Neuronal stem cell (in vitro differentiated cells): ENCODE measurements at regions not wholly inside any gene's neighbourhood (a gene's known extent, or its start where the extent isn't known, plus 50 kb on each side); places are given as distances from the start of the nearest gene placed in this dataset.

Experiments used
- DNase-seq: peaks from one replicate; pipeline ENCODE4 v3.0.0-alpha.2; 2013; ENCODE audit warnings: low spot score
- H2AFZ ChIP-seq: one replicate; pipeline ENCODE4 v1.6.1; 2013; ENCODE audit warnings: mild to moderate bottlenecking, low read length, inconsistent platforms
- H2AK5ac ChIP-seq: 2 replicates; pipeline ENCODE4 v1.6.1; 2013; ENCODE audit warnings: low read depth, mild to moderate bottlenecking, inconsistent platforms, low read length, moderate library complexity, mixed read lengths
- H2BK120ac ChIP-seq: 2 replicates; pipeline ENCODE4 v1.6.1; 2013; ENCODE audit warnings: low read depth, mild to moderate bottlenecking, inconsistent platforms, low read length, moderate library complexity, mixed read lengths
- H2BK12ac ChIP-seq: one replicate; pipeline ENCODE4 v1.6.1; 2013; ENCODE audit warnings: low read length, inconsistent platforms
- H2BK15ac ChIP-seq: 2 replicates; pipeline ENCODE4 v1.6.1; 2013; ENCODE audit warnings: mild to moderate bottlenecking, low read length, inconsistent platforms, mixed read lengths
- H2BK5ac ChIP-seq: one replicate; pipeline ENCODE4 v1.6.1; 2013; ENCODE audit warnings: inconsistent platforms, mild to moderate bottlenecking, low read length, moderate library complexity
- H3K14ac ChIP-seq: one replicate; pipeline ENCODE4 v1.6.1; 2013; ENCODE audit warnings: low read length, inconsistent platforms
- H3K18ac ChIP-seq: 2 replicates; pipeline ENCODE4 v1.6.1; 2013; ENCODE audit warnings: low read length, inconsistent platforms
- H3K23ac ChIP-seq: 2 replicates; pipeline ENCODE4 v1.6.1; 2013; ENCODE audit warnings: low read depth, mild to moderate bottlenecking, mixed read lengths, low read length, inconsistent platforms; ENCODE audit not compliant: poor library complexity
- H3K27ac ChIP-seq: replicated peaks from 3 replicates; pipeline ENCODE4 v1.5.1; 2013; ENCODE audit warnings: low read length, inconsistent platforms
- H3K27me3 ChIP-seq, 3 experiments: 2 replicates each; pipeline ENCODE4 v1.6.1; 2013; ENCODE audit warnings: low read length in 3 of 3, mild to moderate bottlenecking in 2 of 3, inconsistent platforms in 1 of 3, low read depth in 1 of 3, mixed read lengths in 1 of 3, moderate library complexity in 1 of 3; ENCODE audit not compliant: control insufficient read depth in 3 of 3, insufficient read depth in 3 of 3
- H3K36me3 ChIP-seq, 2 donors: replicated peaks in 1 of 2; 2 replicates each; pipeline ENCODE4 v1.6.1; 2013; ENCODE audit warnings: low read length in 2 of 2; ENCODE audit not compliant: control insufficient read depth in 2 of 2, insufficient read depth in 2 of 2
- H3K4ac ChIP-seq: 2 replicates; pipeline ENCODE4 v1.6.1; 2013; ENCODE audit warnings: inconsistent platforms, mild to moderate bottlenecking, low read length, moderate library complexity
- H3K4me1 ChIP-seq, 2 donors: 1 replicate in 1 of 2; 2 replicates in 1 of 2; pipeline ENCODE4 v1.6.1; 2013; ENCODE audit warnings: low read length in 2 of 2, low read depth in 1 of 2; ENCODE audit not compliant: control insufficient read depth in 2 of 2, insufficient read depth in 1 of 2
- H3K4me2 ChIP-seq: one replicate; pipeline ENCODE4 v1.6.1; 2013; ENCODE audit warnings: mild to moderate bottlenecking, low read length, inconsistent platforms; ENCODE audit not compliant: insufficient read depth, poor library complexity, severe bottlenecking
- H3K4me3 ChIP-seq, 2 donors: 2 replicates each; pipeline ENCODE4 v1.5.1; 2013; ENCODE audit warnings: low read length in 2 of 2, mild to moderate bottlenecking in 2 of 2, inconsistent platforms in 1 of 2, moderate library complexity in 1 of 2
- H3K79me1 ChIP-seq: one replicate; pipeline ENCODE4 v1.6.1; 2013; ENCODE audit warnings: low read depth, mild to moderate bottlenecking, inconsistent platforms, low read length, moderate library complexity
- H3K9ac ChIP-seq: one replicate; pipeline ENCODE4 v1.6.1; 2013; ENCODE audit warnings: mild to moderate bottlenecking, low read depth, low read length, inconsistent platforms; ENCODE audit not compliant: poor library complexity
- H3K9me3 ChIP-seq, 2 donors: replicated peaks in 1 of 2; 2 replicates each; pipeline versions ENCODE3 to v1.6.1; 2013; ENCODE audit warnings: low read length in 2 of 2, mild to moderate bottlenecking in 2 of 2, inconsistent platforms in 1 of 2, low read depth in 1 of 2, mixed read lengths in 1 of 2, moderate library complexity in 1 of 2; ENCODE audit not compliant: control insufficient read depth in 2 of 2, insufficient read depth in 1 of 2
- H4K8ac ChIP-seq: one replicate; pipeline ENCODE4 v1.6.1; 2013; ENCODE audit warnings: low read depth, mild to moderate bottlenecking, inconsistent platforms, low read length, moderate library complexity
- H4K91ac ChIP-seq: one replicate; pipeline ENCODE4 v1.6.1; 2013; ENCODE audit warnings: low read length, low read depth, mild to moderate bottlenecking, inconsistent platforms; ENCODE audit not compliant: poor library complexity
- WGBS, 2 donors: extraction: QIAGEN DNeasy Blood & Tissue Kit; methylation state at CpG; one replicate each; pipeline ENCODE4 v1.1.7; 2013; ENCODE audit warnings: missing lambda C conversion rate in 2 of 2, mixed read lengths in 1 of 2; ENCODE audit not compliant: insufficient read length in 2 of 2, insufficient replicate concordance in 1 of 2; ENCODE audit errors: extremely low coverage in 2 of 2; 5-methylcytosine and 5-hydroxymethylcytosine counted together

DNA sequence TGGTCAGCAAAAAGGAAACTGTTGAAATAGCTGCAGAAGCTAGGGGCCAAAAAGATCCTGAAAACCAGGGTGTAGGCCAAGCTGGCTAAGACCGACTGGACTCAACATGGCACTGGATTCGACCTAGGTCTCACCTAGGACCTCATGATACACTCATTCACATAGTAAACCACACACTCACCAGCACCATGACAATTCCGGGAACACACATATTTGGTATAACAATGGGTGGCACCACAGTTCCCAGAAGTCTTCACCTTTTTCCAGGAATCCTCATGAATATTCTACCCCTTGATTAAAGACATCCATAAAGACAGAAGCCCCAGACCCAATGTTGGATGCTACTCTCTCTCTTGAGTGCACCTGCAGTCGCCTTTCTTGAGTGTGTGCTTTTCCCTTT, 460.1 kb downstream of the TMEM114 start:
- no peak for DNase-seq
- Histone ChIP-seq H2AK5ac (no peak overlapping the region), H3K9ac (no peak overlapping the region), H2BK5ac (no peak overlapping the region), H3K4ac (no peak overlapping the region), H3K9me3 (peaks cover 0 to 2% of the 10 kb centered on the region in 2 donors), H4K91ac (no peak overlapping the region), H3K23ac (no peak overlapping the region), H3K18ac (no peak overlapping the region), H2BK15ac (no peak overlapping the region), H3K14ac (no peak overlapping the region), H2BK12ac (no peak overlapping the region), H3K4me1 (peaks cover 0 to 3% of the 10 kb centered on the region in 2 donors), H4K8ac (no peak overlapping the region), H3K4me3 (no peak overlapping the region), H3K27me3 (no peaks in the 10 kb centered on the region), H3K79me1 (no peaks in the 10 kb centered on the region), H3K36me3 (no peaks in the 10 kb centered on the region), H3K27ac (no peak overlapping the region), H2BK120ac (no peak overlapping the region), H3K4me2 (no peak overlapping the region), H2AFZ (no peak overlapping the region)
- no CpG with 5 or more reads among the region's 4 CpGs for WGBS, 2 donors

DNA sequence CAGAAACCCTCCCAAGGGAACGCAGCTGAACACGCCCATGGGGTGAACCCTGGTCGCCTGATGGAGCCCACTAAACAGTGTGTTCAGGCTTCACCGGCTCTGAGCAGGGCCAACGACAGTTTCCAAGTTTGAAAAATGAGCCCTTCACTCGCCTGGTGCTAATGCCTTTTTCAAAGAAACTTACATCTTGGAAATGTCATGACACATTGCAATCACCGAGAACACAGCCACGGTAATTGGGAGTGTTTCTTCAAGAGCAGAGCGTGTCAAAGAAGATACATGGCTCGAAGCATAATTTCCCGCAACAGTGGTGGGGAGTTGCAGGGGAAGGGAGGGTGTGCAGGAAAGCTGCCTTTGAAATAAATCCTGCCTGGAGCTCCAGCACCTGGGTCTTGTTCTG, 463.2 kb downstream of the TMEM114 start:
- no peak overlapping the region for H2BK5ac ChIP-seq
- no peaks in the 10 kb centered on the region for H3K27me3 ChIP-seq
- no peak overlapping the region for H4K91ac ChIP-seq
- no peak overlapping the region for H2BK12ac ChIP-seq
- H2AK5ac ChIP-seq = no peak overlapping the region
- no peak overlapping the region for H2AFZ ChIP-seq
- no peak overlapping the region for H3K27ac ChIP-seq
- H3K36me3 ChIP-seq = no peaks in the 10 kb centered on the region
- no peak for DNase-seq
- no peak overlapping the region for H2BK120ac ChIP-seq
- no peak overlapping the region for H3K23ac ChIP-seq
- no peak overlapping the region for H3K4me3 ChIP-seq
- no peak overlapping the region for H4K8ac ChIP-seq
- H2BK15ac ChIP-seq = no peak overlapping the region
- no peak overlapping the region for H3K9ac ChIP-seq
- H3K4ac ChIP-seq = no peak overlapping the region
- no peaks in the 10 kb centered on the region for H3K79me1 ChIP-seq
- peaks cover 0 to 2% of the 10 kb centered on the region in 2 donors for H3K9me3 ChIP-seq
- H3K14ac ChIP-seq = no peak overlapping the region
- peaks cover 0 to 3% of the 10 kb centered on the region in 2 donors for H3K4me1 ChIP-seq
- WGBS, 2 donors = no CpG with 5 or more reads among the region's 11 CpGs
- no peak overlapping the region for H3K18ac ChIP-seq
- H3K4me2 ChIP-seq = no peak overlapping the region

DNA sequence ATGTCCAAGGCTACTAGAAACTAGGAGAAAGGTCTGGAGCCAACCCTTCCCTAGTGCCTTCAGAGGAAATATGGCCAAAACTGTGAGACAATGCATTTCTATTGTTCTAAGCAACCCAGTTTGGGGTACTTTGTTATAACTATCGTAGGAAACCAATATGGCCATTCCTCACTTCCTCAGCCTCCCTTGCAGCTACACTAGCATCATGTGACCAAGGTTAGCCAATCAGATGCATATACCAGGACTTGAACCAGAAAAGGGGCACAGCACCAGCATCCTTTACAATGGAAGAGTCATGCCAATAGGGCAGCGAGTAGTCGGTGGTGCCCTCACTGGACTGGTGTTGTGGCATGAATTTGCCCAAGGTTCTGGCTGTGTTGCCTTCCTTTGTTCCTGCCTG, 464.0 kb downstream of the TMEM114 start:
- no peak overlapping the region for H2BK12ac ChIP-seq
- no peak overlapping the region for H3K9ac ChIP-seq
- H4K91ac ChIP-seq = no peak overlapping the region

DNA sequence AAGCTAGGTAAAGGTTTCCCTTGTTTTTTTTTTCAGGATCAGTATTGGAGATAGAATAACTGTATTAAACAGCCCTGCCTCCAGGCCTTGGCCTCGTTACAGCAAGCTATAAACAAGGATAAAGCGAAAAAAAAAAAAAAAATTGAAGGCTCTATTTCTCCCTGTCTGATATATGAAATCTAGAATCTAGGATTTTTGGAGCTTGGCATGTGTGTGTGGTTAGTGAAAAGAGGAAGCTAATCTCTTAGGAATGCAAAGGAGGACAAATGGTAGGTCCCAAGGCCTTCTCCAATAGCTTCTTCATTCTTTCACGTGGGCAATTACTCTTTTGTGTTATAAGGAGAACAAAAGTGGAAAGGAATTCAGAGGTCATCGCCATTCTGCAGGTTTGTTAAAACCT, 470.3 kb downstream of the TMEM114 start:
- H3K27me3 ChIP-seq = no peaks in the 10 kb centered on the region
- H3K79me1 ChIP-seq = no peaks in the 10 kb centered on the region
- no CpG with 5 or more reads among the region's 4 CpGs for WGBS, 2 donors
- H2BK12ac ChIP-seq = no peak overlapping the region
- H3K4me3 ChIP-seq = no peak overlapping the region
- no peak overlapping the region for H4K8ac ChIP-seq
- peak; percentile 21 for DNase-seq
- H3K23ac ChIP-seq = no peak overlapping the region
- no peak overlapping the region for H2AK5ac ChIP-seq
- H4K91ac ChIP-seq = no peak overlapping the region
- no peak overlapping the region for H3K9ac ChIP-seq
- H3K14ac ChIP-seq = no peak overlapping the region
- no peaks in the 10 kb centered on the region for H3K9me3 ChIP-seq
- H3K4me2 ChIP-seq = no peak overlapping the region
- H3K18ac ChIP-seq = no peak overlapping the region
- no peak overlapping the region for H2BK5ac ChIP-seq
- H3K4me1 ChIP-seq = no peaks in the 10 kb centered on the region
- H3K27ac ChIP-seq = peak overlapping the region; percentile 55
- no peak overlapping the region for H2AFZ ChIP-seq
- H3K4ac ChIP-seq = no peak overlapping the region
- H2BK15ac ChIP-seq = no peak overlapping the region
- no peak overlapping the region for H2BK120ac ChIP-seq
- H3K36me3 ChIP-seq = no peaks in the 10 kb centered on the region

More for the DNA sequence above, 464.0 kb downstream of the TMEM114 start:
- Histone ChIP-seq H2AFZ (no peak overlapping the region), H2AK5ac (no peak overlapping the region), H4K8ac (no peak overlapping the region), H2BK120ac (no peak overlapping the region), H3K27me3 (no peaks in the 10 kb centered on the region), H3K14ac (no peak overlapping the region), H3K27ac (no peak overlapping the region), H2BK5ac (no peak overlapping the region), H3K23ac (no peak overlapping the region), H3K4me1 (peaks cover 0 to 3% of the 10 kb centered on the region in 2 donors), H3K4ac (no peak overlapping the region), H3K9me3 (peaks cover 0 to 2% of the 10 kb centered on the region in 2 donors), H3K4me3 (no peak overlapping the region), H2BK15ac (no peak overlapping the region), H3K36me3 (no peaks in the 10 kb centered on the region), H3K18ac (no peak overlapping the region), H3K4me2 (no peak overlapping the region), H3K79me1 (no peaks in the 10 kb centered on the region)
- no peak for DNase-seq
- WGBS, 2 donors = no CpG with 5 or more reads among the region's 3 CpGs
